Dermis blood vessel endothelial cell (primary cell): ENCODE measurements at regions not wholly inside any gene's neighbourhood (a gene's known extent, or its start where the extent isn't known, plus 50 kb on each side); places are given as distances from the start of the nearest gene placed in this dataset.

Experiments used
- DNase-seq: peaks from one replicate; pipeline ENCODE4 v3.0.0; 2010

DNA sequence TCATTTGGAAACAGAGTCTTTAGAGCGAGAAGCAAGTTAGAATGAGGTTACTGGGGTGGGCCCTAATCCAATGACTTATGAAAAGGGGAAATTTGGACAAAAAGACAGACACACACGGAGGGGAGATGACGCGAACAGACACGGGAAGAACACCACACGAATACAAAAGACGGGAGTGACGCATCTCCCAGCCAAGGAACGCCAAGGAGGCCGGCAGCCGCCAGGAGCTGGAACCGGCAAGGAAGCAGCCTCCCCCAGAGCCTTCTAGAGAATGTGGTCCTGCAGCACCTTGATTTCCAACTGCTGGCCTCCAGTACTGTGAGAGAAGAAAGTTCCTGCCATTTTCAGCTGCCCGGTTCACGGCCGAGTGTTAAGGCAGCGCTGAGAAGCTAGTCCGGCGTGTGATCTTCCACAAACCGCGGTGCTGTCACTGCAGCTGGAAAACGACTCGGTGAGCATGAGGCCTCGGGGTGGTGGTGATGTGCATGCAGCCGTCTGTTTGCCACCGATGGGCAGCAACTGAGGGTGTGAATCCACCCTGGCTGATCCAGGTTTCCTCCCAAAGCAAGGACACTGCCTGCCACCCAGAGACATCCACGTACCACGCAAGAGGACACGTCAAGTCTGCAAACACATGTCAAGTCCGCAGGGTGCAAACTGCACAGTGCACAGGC, 124.5 kb downstream of the NCOR2 start:
- DNase-seq = no peak

DNA sequence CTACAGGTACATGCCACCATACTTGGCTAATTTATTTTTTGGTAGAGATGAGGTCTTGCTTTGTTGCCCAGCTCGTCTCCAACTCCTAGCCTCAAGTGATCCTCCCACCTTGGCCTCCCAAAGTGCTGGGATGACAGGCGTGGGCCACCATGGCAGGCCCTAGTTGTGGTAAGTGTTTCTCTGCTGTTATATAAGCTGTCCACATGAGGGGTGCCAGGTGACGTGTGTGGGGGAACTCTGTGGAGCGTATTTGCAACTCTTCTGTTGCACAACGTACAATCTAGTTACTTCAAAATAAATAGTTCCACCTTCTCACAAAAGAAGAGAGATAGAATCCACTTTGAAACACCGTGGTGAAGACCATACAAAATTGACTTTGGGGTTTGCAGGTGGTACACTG, 125.1 kb downstream of the NCOR2 start:
- DNase-seq = no peak

DNA sequence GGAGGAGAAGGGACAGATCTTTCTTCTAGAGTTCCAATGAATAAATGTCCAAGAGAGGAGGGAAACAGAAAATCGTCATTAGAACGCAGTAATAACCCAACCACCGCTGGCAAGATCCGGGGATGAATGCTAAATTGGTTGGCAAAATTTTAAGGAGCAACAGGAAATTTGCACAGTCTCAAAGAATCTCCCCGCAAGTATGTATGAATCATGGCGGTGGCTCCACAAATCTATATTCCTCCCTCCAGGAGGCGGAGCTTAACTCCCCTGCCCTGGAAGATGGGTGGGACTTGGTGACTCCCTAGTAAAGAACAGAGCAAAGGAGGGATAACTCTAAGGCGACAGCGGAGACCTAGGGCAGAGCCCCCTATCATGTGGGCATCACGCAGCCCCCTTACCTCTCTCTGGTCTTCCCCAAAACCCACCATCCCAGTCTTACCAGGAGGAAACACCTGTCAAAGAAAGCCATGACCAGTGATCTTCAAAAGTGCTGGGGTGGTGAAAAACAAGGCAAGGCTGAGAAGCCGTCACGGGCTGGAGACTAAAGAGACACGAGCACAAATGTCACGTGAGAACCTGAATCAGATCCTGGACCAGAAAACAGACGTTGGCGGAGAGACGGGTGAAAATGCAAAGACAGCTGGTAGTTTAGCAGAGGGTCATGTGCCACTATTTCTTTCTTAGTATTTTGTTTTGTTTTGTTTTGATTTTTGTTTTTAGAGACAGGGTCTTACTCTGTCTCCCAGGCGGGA, 125.8 kb downstream of the NCOR2 start:
- DNase-seq = peak; percentile 89

DNA sequence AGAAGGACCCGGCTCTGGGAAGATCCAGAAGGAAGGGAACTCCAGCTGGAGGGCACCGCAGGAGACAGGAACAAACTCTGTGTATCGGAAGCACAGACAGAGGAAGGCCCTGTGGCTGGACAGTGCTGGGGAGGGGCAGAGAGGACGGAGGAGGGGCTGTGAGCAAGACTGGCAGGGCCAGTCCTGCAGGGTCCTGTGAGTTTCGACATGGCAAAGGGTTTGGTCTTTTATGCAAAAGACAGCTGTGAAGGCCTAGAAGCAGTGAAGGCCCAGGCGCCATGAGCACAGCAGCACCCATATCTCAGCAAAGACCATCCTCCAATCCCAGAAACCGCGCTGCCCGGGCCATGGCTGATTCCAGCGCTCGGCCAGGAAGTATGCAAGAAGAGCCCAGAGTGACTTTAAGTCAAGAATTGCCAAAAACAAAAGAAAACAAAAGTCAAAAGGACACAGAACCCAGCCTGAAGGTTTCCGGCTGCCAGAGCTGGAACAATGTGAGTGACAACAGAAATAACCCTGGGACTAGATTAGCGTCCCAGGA, 126.5 kb downstream of the NCOR2 start:
- DNase-seq = peak; percentile 66

DNA sequence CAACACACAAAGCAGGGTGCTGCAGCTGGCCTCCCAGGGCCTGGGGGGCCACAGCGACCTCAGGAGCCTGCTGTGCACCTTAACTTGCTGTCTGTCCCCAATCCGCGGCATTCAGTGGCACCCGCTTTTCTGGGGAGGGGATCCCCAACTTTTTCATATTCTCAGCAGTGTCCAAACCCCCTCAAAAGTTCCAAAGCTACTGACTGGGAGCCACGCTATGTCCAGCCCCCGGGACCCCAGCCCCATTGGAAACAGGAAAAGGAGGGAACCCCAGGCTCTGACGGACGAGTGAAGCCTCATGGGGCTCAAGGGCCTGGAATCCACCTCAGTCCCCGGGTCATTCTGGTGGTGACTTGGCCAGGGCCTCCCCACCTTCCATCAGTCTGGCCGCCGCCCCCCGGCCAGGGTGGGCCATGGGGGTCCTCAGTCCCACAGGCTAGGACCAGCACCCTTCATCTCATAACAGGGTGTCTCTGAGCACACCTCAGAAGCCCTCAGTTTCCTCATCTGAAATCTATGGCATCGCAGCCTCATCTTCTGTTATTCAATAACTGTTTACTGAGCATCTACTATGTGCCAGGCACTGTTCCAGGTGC, 127.3 kb downstream of the NCOR2 start:
- DNase-seq = no peak

DNA sequence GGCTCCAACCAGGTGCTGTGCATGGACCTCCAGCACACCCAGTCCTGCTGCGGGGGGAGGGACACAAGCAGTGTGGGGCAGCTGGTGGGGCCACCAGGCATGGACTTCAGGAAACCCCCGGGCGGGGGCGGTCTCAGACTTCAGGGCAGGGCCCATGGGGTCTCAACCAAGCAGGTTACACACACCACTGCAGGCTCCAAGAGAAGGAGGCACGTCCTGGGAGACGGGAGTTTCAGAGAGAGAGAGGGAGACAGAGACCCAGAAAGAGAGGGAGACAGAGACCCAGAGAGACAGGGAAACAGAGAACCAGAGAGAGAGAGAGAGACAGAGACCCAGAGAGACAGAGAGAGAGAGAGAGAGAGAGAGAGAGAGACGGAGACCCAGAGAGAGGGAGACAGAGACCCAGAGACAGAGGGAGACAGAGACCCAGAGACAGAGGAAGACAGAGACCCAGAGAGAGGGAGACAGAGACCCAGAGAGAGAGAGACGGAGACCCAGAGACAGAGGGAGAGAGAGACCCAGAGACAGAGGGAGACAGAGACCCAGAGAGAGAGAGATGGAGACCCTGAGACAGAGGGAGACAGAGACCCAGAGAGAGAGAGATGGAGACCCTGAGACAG, 128.9 kb downstream of the NCOR2 start:
- DNase-seq = no peak

DNA sequence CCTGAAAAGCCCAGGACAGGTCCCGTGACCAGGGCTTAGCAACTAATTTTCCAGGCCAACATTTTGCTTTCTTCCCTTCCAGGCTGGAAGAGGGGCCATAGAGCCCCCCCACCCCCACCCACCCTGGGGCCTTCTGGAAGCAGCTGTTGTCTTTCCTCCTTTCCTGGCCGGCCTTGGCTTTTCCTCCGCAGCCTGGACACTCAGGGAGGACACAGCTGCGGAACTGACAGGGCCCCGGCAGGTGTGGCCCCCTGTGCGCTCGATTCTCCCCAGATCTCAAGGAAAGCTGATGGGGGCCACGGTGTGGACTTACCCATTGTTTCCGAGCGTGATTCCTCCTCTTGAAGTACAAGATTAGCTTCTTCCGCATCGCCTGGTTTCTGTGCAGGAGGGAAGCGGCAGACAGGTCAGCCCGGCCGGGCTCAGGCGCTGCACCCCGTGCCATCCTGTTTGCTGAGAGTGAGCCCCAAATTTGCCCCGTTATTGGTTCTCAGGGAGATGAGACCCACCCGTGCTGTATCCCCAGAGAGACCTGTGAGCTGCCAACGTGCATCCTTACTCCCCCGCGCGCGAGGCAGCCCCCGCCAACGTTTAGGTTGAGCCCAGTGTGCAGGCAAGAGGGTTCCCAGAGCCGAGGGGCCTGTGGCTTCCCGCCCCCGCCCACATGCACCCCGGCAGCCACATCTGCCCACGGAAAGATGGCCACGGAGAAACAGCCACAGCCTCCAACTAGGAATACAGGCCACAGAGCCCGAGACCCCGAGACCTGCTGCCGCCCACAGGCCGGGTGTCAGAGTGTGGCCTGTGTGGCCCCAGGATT, 129.6 kb downstream of the NCOR2 start:
- no peak for DNase-seq

DNA sequence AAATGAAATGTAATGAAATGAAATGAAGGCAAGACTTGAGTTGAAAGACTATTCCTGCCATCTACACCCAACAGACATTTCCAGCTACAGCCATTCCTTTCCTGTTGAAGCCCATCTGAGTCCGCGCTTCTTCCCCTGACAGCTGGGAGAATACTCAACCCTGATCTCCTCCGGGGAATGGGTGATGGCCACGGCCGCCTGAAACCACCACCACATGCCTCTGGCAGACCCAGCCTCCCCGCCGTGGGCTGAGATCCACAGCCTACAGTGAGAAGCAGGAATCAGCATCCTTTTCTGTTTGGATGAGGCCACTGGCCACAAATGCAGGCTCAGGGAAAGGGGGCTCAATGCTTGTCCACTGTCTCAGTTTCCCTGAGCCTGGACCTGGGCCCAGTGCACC, 130.3 kb downstream of the NCOR2 start:
- no peak for DNase-seq

DNA sequence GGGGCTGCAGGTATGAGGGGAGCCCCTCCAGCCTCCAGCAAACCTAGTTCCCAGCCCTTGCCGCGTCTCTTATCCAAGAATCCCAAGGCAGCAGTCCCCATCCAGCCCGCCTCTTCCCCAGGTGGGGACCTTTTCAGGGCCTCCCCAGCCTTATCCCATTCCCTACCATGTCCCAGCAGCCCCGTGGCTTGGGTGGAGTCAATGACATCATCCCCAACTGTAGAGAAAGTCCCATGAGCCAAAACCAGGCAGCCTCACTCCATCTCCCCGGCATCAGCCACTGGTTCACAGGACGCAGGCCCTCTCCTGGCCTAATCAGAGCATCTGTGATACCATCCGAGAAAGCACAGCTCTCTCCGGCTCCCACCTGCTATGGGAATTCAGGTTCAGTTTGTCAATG, 131.0 kb downstream of the NCOR2 start:
- DNase-seq = no peak

DNA sequence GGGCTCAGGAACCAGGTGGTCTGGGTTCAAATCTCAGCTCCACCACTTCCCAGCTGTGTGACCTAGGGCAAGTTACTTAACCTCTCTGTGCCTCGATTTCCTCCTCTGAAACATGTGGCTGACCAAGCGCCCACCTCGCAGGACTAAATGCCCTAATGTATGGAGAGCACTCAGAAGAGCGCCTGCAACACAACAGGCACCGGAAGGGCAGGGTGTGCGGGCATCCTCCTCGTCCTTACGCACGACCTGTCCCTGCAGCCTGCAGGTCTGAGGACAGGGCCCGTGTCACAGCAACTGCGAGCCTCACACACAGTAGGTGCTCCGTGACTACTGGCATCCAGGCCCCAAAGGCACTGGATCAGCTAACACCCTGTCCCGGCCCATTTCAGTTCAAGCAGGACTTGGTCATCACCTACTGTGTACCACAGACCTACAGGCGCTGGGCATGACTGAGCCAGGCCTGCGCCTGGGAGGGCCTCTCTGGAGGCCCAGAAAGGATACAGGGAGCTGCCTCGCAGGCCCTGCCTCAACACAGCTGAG, 131.5 kb downstream of the NCOR2 start:
- no peak for DNase-seq

DNA sequence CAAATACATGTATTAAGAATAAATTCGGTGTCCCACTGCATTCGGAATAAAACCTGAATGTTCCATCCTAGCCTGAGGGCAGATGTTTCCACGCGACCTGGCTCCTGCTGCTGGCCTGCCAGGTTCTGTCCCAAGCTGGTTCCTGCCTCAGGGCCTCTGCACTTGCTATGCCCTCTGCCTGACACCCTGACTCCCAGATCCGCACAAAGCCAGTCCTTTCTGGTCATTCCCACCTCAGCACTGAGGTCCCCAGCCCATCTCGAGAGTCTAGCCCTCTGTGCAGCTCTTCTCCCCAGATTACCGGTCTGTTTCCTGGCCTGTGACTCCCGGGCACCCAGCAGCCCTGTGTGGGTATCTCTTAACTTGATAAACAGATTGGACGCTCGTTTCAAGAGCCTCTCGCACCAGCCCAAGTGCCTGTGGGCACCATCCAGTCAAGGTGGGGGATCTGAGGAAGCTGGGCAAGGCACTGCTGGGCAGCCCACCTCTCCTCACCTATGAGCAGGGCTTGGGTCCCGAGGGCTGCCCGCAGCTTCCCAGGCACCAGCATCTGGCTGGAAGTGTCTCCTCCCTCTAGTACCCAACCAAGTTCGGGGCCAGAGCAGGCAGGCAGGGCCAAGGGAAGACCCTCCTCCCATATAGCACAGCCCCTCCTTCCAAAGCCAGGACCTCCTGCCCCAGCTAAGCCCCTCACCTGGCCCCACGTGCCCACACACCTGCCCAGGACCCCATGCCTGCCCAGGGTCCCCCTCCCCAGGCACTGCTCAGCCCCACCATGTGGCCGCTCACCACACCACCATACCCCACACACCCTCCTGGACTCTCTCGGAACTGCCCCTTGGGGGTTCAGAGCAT, 132.2 kb downstream of the NCOR2 start:
- no peak for DNase-seq

DNA sequence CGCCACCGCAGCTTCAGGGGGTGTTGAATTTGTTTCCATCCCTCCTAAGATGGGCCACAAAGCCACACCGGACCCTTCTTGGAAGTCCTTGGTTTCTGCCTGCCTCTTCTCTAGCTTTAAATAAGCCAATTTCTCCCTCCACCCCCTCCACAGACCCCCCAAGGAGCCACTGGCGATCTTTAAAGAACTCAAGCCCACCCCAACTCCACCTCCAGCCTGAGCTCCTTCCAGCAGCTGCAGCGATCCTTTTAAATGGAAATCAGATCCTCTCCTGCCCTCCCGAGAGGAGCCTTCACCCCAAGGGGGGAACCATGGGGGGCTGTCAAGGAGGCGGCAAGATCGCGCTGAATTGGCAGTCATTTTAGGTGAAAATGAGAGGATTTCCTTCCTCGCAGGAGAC, 133.1 kb downstream of the NCOR2 start:
- no peak for DNase-seq

DNA sequence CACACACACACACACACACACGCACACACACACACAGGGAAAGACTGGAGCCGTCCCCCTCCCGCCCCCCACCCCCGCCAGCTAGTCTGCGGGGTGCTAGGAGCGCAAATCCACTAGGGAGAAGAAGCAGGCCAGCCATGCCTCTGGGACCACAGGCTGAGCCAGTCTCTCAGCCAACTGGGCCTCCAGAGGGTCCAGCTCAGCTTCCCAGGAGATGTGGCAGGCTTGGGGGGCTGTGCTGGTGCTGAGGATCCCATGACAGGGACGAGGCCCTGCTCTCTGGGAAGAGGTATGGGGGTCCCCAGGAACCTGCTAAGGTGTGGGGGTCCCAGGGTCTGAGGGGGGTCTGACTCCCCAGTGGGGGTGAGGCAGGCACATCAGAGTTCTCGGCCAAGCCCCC, 133.5 kb downstream of the NCOR2 start:
- DNase-seq = no peak

DNA sequence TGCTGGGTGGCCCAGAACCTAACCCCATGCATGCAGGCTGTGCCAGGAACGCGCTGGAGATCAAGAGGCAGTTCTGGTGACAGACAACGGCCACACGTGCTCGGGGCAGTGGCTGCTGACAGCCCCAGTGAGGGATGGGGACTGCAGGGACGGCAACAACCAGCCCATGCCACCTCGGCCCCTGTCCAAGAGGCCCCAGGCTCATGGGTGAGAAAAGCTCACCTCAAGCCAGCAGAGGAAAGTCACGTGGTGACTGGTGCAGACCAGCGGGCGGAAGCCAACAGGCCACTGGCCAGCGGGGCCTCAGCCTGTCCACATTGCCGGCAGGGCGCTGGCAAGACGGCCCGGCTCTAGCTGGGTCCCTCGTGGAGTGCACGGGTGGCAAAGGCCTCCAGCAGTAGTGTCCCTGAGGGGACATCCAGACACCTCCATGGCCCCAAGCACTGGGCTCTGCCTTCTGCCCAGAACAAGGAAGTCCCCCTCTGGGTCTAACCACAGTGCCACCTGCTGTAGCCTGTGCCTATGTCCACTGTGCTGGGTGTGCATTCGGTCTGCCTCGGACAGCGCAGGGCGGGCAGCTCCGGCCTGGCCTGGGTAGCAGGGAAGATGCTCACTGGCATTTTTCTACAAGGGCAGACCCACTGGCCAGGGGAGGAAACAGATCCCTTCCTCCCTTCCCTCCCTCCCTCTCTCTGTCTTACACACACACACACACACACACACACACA, 134.1 kb downstream of the NCOR2 start:
- no peak for DNase-seq

DNA sequence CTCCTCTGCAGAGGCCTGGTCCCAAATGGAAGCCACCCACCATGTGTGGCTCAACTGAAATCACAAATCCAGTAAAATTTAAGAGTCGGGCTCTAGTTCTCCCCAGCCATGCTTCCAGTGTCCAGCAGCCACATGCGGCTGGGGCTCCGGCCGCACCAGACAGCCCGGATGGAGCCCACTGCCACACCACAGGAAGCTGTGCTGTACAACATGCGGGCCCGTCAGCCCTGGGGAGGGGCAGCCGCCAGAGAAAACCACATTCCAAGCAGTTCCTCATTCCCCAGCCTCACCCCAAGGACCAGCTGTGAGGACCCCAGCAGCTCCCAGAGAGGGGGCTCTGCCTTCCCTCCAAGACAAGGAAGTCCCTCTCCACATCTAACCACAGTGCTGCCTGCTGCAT, 135.0 kb downstream of the NCOR2 start:
- DNase-seq = no peak

DNA sequence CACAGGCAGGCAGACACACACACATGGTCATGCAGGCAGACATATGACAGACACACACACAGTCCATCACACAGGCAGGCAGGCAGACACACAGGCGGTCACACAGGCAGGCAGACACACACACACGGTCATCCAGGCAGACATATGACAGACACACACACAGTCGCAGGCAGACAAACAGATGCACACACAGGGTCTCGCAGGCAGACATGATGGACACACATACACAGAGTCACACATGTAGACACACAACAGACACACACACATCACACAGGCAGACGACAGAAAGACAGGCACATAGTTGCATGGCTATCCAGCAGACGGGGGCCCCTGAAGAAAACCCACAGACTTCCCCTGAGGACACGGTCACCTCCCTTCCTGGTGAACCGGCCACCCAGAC, 135.4 kb downstream of the NCOR2 start:
- DNase-seq = no peak

DNA sequence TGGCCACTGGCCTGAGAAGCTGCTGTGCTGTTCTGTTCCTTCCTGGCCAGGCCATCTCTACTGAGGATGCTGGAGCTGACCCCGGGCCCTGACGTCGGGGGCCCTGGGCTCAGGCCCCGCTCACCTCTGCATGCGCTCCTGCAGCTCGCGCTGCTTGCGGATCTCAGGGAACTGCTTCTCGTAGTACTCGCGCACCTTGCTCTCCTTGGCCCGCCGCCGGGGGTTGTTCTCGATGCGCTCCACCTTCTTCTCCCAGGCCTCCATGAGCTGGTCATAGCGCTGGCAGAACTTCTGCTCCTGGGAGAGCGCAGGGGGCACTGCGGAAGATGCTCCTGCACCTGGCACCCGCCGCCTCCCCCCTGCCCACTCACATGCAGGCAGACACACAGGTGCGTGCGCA, 135.6 kb downstream of the RFLNA start:
- no peak for DNase-seq

DNA sequence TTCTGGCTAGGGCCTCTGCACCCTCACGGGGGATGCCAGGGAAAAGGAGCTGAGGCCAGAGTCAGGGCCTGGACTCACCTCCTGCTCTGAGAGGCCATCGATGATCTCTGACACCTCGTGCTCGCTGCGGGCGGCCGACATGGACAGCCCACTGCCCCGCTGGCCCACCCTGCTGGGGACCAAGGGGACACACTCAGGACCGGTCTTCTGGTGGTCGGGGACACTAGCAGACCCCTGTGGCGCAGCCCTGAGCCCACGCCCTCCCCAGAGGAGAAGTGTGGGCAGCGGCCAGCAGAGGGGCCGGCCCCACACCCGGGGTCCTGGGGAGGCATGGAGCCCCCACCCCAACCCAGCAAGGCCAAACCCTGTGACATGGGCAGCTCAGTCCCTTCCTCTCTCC, 134.6 kb downstream of the RFLNA start:
- DNase-seq = no peak

DNA sequence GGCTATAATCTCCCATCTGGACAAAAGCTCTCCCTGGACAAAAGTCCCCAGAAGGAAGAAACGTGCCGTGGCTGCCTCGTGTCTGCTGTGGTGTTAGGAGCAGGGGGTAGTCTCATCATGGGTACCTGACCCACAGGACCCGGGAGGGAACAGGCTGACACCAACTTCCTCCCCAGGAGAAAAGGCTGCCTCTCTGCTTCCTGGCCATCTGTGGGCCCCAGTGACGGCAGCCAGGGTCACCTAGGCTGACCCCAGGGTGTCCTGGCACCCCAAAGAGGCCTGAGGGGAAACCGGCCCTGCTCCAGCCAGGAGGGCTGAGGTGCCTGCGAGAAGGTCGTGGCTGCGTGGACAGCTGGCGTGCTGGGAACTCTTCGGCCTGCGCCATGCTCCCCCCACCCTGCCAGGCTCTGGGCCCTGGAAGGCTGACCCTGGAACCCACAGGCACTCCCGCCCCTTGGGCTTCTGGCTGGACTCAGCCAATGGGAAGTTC, 133.9 kb downstream of the RFLNA start:
- peak; percentile 33 for DNase-seq

DNA sequence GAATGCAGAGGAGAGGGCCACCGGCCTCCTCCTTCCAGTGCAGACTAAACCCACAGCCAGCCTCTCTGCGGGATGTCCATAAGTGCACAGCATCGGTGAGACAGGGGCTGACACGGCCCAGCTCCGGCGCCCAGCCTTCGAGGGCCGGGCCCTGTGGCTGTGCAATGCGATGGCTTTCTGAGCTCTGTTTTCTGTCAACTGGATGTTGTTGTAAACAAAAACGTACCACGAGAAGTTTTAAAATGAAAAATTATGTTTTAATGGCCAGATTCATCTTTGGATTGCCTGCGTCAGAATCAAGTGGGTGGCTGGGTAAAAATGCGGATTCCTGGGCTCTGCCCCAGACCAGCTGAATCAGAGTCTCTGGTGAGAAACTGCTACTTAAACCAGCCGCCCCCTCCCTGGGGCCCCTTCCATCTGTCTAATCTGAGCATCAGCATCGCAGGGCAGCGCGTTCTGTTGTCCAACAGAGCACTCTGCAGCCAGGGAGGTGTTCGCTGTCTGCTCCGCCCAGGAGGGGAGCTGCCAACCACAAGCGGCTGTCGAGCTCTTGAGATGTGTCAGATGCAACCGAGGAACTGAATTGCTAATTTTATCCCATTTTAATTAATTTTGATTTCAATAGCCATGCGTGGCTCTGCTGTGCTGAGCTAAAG, 133.4 kb downstream of the RFLNA start:
- peak; percentile 11 for DNase-seq
